HG03432 (cell line): ENCODE measurements at regions not wholly inside any gene's neighbourhood (a gene's known extent, or its start where the extent isn't known, plus 50 kb on each side); places are given as distances from the start of the nearest gene placed in this dataset.
"Not testable (repeated sequence)": the region's sequence is repeated elsewhere in the genome, so short reads cannot be mapped to it uniquely, and the experiment has no call there.

ENCODE experiments used
- ATAC-seq: cut with Tn5 transposase; IDR thresholded peaks from one replicate; pipeline ENCODE4 v1.9.1; 2021; ENCODE audit warnings: mild to moderate bottlenecking, moderate library complexity; ENCODE audit not compliant: unreplicated experiment

- no peak for ATAC-seq
Observed at GRCh38 chr15:67918205-67918861, 78.5 kb upstream of the RNU6-1 start.

GRCh38 chr15:67920524-67921240 lies 80.8 kb upstream of the RNU6-1 start:
- ATAC-seq = no peak

- no peak for ATAC-seq
Observed at GRCh38 chr15:67922106-67922675, 82.3 kb upstream of the RNU6-1 start.

GRCh38 chr15:67922971-67923945 lies 83.4 kb upstream of the RNU6-1 start:
- ATAC-seq = no peak

GRCh38 chr15:67924359-67924974 lies 84.6 kb upstream of the RNU6-1 start:
- ATAC-seq = no peak

- ATAC-seq = no peak
Observed at GRCh38 chr15:67925182-67925581, 85.3 kb upstream of the RNU6-1 start.

GRCh38 chr15:67927501-67928168 lies 87.8 kb upstream of the RNU6-1 start:
- ATAC-seq = no peak

- no peak for ATAC-seq
Observed at GRCh38 chr15:67928666-67929065, 88.8 kb upstream of the RNU6-1 start.

GRCh38 chr15:67930720-67931119 lies 90.9 kb upstream of the RNU6-1 start:
- ATAC-seq = no peak

- ATAC-seq = no peak
Observed at GRCh38 chr15:67931861-67932260, 92.0 kb upstream of the RNU6-1 start.

- not testable (repeated sequence) for ATAC-seq
Observed at GRCh38 chr15:67934126-67934525, 94.3 kb upstream of the RNU6-1 start.

GRCh38 chr15:67935244-67935643 lies 95.4 kb upstream of the RNU6-1 start:
- no peak for ATAC-seq

- no peak for ATAC-seq
Observed at GRCh38 chr15:67936258-67936657, 96.4 kb upstream of the RNU6-1 start.

- no peak for ATAC-seq
Observed at GRCh38 chr15:67937153-67937761, 97.4 kb upstream of the RNU6-1 start.

GRCh38 chr15:67939179-67939578 lies 99.3 kb upstream of the RNU6-1 start:
- ATAC-seq = not testable (repeated sequence)

- not testable (repeated sequence) for ATAC-seq
Observed at GRCh38 chr15:67939588-67940323, 99.9 kb upstream of the RNU6-1 start.

- ATAC-seq = no peak
Observed at GRCh38 chr15:67940324-67940719, 100.5 kb upstream of the RNU6-1 start.

- ATAC-seq = no peak
Observed at GRCh38 chr15:67941648-67942310, 101.9 kb upstream of the RNU6-1 start.
